ENCODE measurements at regions not wholly inside any gene's neighbourhood (a gene's known extent, or its start where the extent isn't known, plus 50 kb on each side); places are given as distances from the start of the nearest gene placed in this dataset.

- DNase-seq (ENCODE audit: low spot score in 2 of 2) = no peak
- peaks cover 43% of the 10 kb centered on the region for H3K4me1 ChIP-seq
- no peaks in the 10 kb centered on the region for H3K9me3 ChIP-seq
- peak overlapping the region; percentile 51 for H3K27ac ChIP-seq
- TF ChIP-seq POLR2A (IDR thresholded peaks at IDR 0.05) (no peak), EP300 (IDR thresholded peaks at IDR 0.05) (no peak), POLR2AphosphoS5 (IDR thresholded peaks at IDR 0.05) (no peak)
- TF ChIP-seq, protein P1, sequence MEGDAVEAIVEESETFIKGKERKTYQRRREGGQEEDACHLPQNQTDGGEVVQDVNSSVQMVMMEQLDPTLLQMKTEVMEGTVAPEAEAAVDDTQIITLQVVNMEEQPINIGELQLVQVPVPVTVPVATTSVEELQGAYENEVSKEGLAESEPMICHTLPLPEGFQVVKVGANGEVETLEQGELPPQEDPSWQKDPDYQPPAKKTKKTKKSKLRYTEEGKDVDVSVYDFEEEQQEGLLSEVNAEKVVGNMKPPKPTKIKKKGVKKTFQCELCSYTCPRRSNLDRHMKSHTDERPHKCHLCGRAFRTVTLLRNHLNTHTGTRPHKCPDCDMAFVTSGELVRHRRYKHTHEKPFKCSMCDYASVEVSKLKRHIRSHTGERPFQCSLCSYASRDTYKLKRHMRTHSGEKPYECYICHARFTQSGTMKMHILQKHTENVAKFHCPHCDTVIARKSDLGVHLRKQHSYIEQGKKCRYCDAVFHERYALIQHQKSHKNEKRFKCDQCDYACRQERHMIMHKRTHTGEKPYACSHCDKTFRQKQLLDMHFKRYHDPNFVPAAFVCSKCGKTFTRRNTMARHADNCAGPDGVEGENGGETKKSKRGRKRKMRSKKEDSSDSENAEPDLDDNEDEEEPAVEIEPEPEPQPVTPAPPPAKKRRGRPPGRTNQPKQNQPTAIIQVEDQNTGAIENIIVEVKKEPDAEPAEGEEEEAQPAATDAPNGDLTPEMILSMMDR (IDR thresholded peaks at IDR 0.05) = no peak
- no peak overlapping the region for H3K4me3 ChIP-seq
- H3K36me3 ChIP-seq = no peaks in the 10 kb centered on the region
- H3K27me3 ChIP-seq = no peaks in the 10 kb centered on the region
- 77% methylated on average over 10 of the region's 10 CpGs for WGBS
Observed at GRCh38 chr6:6880745-6881437, 226.9 kb upstream of the RREB1 start.

GRCh38 chr6:6881438-6882225 is 226.1 kb upstream of the RREB1 start:
- H3K27ac ChIP-seq = peak overlapping the region; percentile 64
- H3K27me3 ChIP-seq = no peaks in the 10 kb centered on the region
- H3K4me1 ChIP-seq = peaks cover 48% of the 10 kb centered on the region
- TF ChIP-seq POLR2A (IDR thresholded peaks at IDR 0.05) (no peak), POLR2AphosphoS5 (IDR thresholded peaks at IDR 0.05) (peak in 2 of 3 donors; percentile 25 to 38), EP300 (IDR thresholded peaks at IDR 0.05) (no peak)
- TF ChIP-seq, protein P1 (IDR thresholded peaks at IDR 0.05) = no peak
- no peak for DNase-seq (ENCODE audit: low spot score in 2 of 2)
- no peaks in the 10 kb centered on the region for H3K9me3 ChIP-seq
- H3K36me3 ChIP-seq = no peaks in the 10 kb centered on the region
- H3K4me3 ChIP-seq = no peak overlapping the region
- 41% methylated on average over 4 of the region's 4 CpGs for WGBS

- Histone ChIP-seq H3K4me1 (peaks cover 48% of the 10 kb centered on the region), H3K27me3 (no peaks in the 10 kb centered on the region), H3K9me3 (no peaks in the 10 kb centered on the region), H3K36me3 (no peaks in the 10 kb centered on the region), H3K4me3 (no peak overlapping the region), H3K27ac (peak overlapping the region; percentile 64)
- WGBS = 90% methylated on average over 2 of the region's 2 CpGs
- TF ChIP-seq POLR2AphosphoS5 (IDR thresholded peaks at IDR 0.05) = no peak
- no peak for DNase-seq (ENCODE audit: low spot score in 2 of 2)
Observed at GRCh38 chr6:6882592-6882991, 225.2 kb upstream of the RREB1 start.

DNA sequence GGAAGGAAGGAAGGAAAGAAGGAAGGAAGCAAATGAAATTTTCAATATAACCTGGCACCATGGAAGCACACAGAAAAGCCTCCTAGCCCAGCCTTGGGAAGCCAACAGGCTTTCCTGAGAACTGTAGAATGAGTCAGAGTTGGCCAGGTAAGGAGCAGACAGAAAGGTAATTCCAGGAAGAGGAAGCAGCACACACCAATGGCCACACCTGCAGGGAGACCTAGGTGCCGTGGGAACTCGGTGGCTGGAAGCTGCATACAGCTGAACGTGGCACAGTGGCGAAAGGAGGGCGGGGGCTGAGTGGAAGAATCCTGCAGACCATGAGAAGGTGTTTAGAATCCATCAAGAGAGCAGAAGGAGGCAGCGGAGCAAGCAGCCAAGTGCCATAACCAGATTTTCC is 224.8 kb upstream of the RREB1 start:
- no peaks in the 10 kb centered on the region for H3K36me3 ChIP-seq
- no peak overlapping the region for H3K4me3 ChIP-seq
- no peak for TF ChIP-seq POLR2A (IDR thresholded peaks at IDR 0.05)
- H3K27me3 ChIP-seq = no peaks in the 10 kb centered on the region
- H3K9me3 ChIP-seq = no peaks in the 10 kb centered on the region
- H3K27ac ChIP-seq = peak overlapping the region; percentile 64
- peaks cover 48% of the 10 kb centered on the region for H3K4me1 ChIP-seq
- DNase-seq (ENCODE audit: low spot score in 2 of 2) = no peak
- WGBS = 51% methylated on average over 6 of the region's 6 CpGs

DNA sequence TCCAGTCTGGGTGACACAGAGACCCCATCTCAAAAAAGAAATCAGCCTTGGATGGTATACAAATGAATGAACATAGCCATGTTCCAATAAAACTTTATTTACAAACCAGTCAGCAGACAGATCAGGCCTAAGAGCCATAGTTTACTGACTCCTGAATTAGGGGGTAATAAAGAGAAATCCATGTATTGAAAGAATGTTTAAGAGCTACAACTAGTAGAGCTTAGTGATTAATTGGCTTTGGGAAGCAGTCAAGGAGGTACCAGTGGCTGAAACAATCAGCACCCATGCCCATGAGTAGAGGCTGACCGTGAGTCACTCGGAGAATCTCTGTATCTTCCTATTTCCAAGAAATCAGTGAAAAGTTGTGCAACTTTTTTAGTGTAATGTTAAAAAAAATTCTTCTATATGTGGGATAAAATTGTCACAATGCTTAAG is 223.6 kb upstream of the RREB1 start:
- Histone ChIP-seq H3K4me3 (no peak overlapping the region), H3K27me3 (no peaks in the 10 kb centered on the region), H3K9me3 (no peaks in the 10 kb centered on the region), H3K36me3 (no peaks in the 10 kb centered on the region), H3K27ac (peak overlapping the region; percentile 87), H3K4me1 (peaks cover 43% of the 10 kb centered on the region)
- TF ChIP-seq EP300 (IDR thresholded peaks at IDR 0.05) (no peak), POLR2A (IDR thresholded peaks at IDR 0.05) (no peak), POLR2AphosphoS5 (IDR thresholded peaks at IDR 0.05) (no peak)
- TF ChIP-seq, protein P1 (IDR thresholded peaks at IDR 0.05) = no peak
- WGBS = 40% methylated on average over 2 of the region's 2 CpGs
- no peak for DNase-seq (ENCODE audit: low spot score in 2 of 2)

DNA sequence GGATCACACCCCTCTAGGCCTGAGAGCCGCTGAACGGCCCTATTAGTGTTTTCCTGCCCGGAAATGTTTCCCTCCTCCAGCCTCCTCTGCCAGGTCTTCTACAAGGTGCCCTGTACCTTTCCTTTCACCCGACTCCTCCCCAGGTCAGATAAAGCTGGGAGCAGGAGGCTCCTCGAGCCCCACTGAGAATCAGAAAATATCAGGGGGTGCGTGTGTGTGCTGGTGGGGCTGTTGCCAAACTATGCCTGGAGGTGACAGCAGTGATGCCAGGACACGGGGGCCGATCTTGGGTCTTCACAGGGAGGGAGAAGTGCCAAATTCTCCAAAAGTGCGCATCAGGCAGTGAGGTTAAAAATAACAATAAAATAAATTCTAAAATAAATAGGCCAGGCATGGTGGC is 222.8 kb upstream of the RREB1 start:
- peak overlapping the region; percentile 87 for H3K27ac ChIP-seq
- H3K27me3 ChIP-seq = no peaks in the 10 kb centered on the region
- WGBS = 57% methylated on average over 9 of the region's 9 CpGs
- TF ChIP-seq EP300 (IDR thresholded peaks at IDR 0.05) (no peak), POLR2AphosphoS5 (IDR thresholded peaks at IDR 0.05) (no peak), POLR2A (IDR thresholded peaks at IDR 0.05) (no peak)
- TF ChIP-seq, protein P1 (IDR thresholded peaks at IDR 0.05) = no peak
- H3K4me3 ChIP-seq = no peak overlapping the region
- no peaks in the 10 kb centered on the region for H3K9me3 ChIP-seq
- H3K4me1 ChIP-seq = peaks cover 37% of the 10 kb centered on the region
- H3K36me3 ChIP-seq = no peaks in the 10 kb centered on the region
- DNase-seq (ENCODE audit: low spot score in 2 of 2) = no peak
